Panc1 (cell line): ENCODE measurements at regions not wholly inside any gene's neighbourhood (a gene's known extent, or its start where the extent isn't known, plus 50 kb on each side); places are given as distances from the start of the nearest gene placed in this dataset.

Source experiments
- ATAC-seq: fragments of 200-7000 bp; cut with Tn5 transposase; 2 replicates; pipeline ENCODE4 v1.9.1; 2020; ENCODE audit warnings: mild to moderate bottlenecking, moderate library complexity
- BruUV-seq: library from RNA; stranded (reverse); fragments of 400-500 nt; replicated peaks from 2 replicates; lab custom pipeline; 2021; lab: Mats Ljungman, UMichigan
- CTCF ChIA-PET: fragments of 300-600 bp; sonication (Branson Sonifier 250); formaldehyde crosslinking; loops from one replicate; lab custom pipeline; 2022; ENCODE audit warnings: antibody characterized with exemption; lab: Charles Lee
- POLR2A ChIA-PET: fragments of 300-600 bp; sonication (Branson Sonifier 250); formaldehyde crosslinking; loops from one replicate; lab custom pipeline; 2022; ENCODE audit warnings: antibody characterized with exemption; lab: Charles Lee
- DNase-seq: peaks from one replicate; pipeline ENCODE4 v3.0.0-alpha.2; 2010; ENCODE audit warnings: low read depth, low spot score
- H3K27ac ChIP-seq: 2 replicates; pipeline ENCODE4 v1.5.1; 2011; ENCODE audit warnings: mild to moderate bottlenecking, low read length, inconsistent platforms
- H3K27me3 ChIP-seq: fragments of 200-500 bp; sonication (Bioruptor generic); 2 replicates; pipeline ENCODE4 v1.6.0; 2014; ENCODE audit warnings: low read length, inconsistent platforms; ENCODE audit not compliant: control insufficient read depth, insufficient read depth
- H3K36me3 ChIP-seq: fragments of 200-500 bp; sonication (Bioruptor generic); 2 replicates; pipeline ENCODE4 v1.5.1; 2014; ENCODE audit warnings: inconsistent platforms, mild to moderate bottlenecking, low read length, moderate library complexity; ENCODE audit not compliant: control insufficient read depth, insufficient read depth
- H3K4me1 ChIP-seq: 2 replicates; pipeline ENCODE4 v1.5.1; 2011; ENCODE audit warnings: inconsistent platforms, mild to moderate bottlenecking, low read length, moderate library complexity; ENCODE audit not compliant: control insufficient read depth, insufficient read depth
- H3K4me3 ChIP-seq, 2 experiments: 2 replicates each; pipeline ENCODE4 v1.5.1; 2011 to 2012; ENCODE audit warnings: low read depth in 2 of 2, low read length in 2 of 2, mild to moderate bottlenecking in 2 of 2, inconsistent platforms in 1 of 2, moderate library complexity in 1 of 2
- H3K9me3 ChIP-seq: fragments of 200-500 bp; sonication (Bioruptor generic); 2 replicates; pipeline ENCODE4 v1.5.1; 2014; ENCODE audit warnings: low read depth, mild to moderate bottlenecking, inconsistent platforms, low read length, moderate library complexity; ENCODE audit not compliant: control insufficient read depth, insufficient read depth
- CTCF ChIP-seq: fragments of 450-650 bp; IDR thresholded peaks from 2 replicates; pipeline ENCODE4 v1.5.1; 2017; ENCODE audit warnings: mild to moderate bottlenecking
- POLR2AphosphoS5 ChIP-seq: IDR thresholded peaks from 2 replicates; pipeline ENCODE4 v1.6.1; 2012; ENCODE audit warnings: mild to moderate bottlenecking, low read depth, low read length, moderate library complexity
- REST ChIP-seq, 2 experiments: IDR thresholded peaks; 2 replicates each; pipeline ENCODE4 v1.6.1; 2011 to 2012; ENCODE audit warnings: low read depth in 2 of 2, control low read depth in 1 of 2, low read length in 1 of 2, mild to moderate bottlenecking in 1 of 2, moderate library complexity in 1 of 2; ENCODE audit not compliant: insufficient read depth in 1 of 2
- SIN3A ChIP-seq: IDR thresholded peaks from 2 replicates; pipeline ENCODE4 v1.6.1; 2012; ENCODE audit warnings: low read depth, mild to moderate bottlenecking, low read length, moderate library complexity, borderline replicate concordance; ENCODE audit not compliant: insufficient read depth
- TCF7L2 ChIP-seq: IDR thresholded peaks from 2 replicates; pipeline ENCODE4 v1.6.1; 2011; ENCODE audit warnings: mild to moderate bottlenecking, low read depth, low read length, inconsistent platforms
- in situ Hi-C: cut with HindIII; loops from 2 replicates; pipeline ENCODE4 v1.10.0; 2016; ENCODE audit warnings: low sequenced_read_pairs, low pct_unique_long_range_greater_than_20kb
- intact Hi-C: fragments of 100-400 bp; cut with micrococcal nuclease; formaldehyde crosslinking; loops from one replicate; pipeline ENCODE4 v1.10.0; 2022; ENCODE audit not compliant: unreplicated experiment

GRCh38 chr13:65725006-65725405 is 1505.1 kb downstream of the PCDH9 start:
- Histone ChIP-seq H3K27ac (no peak overlapping the region), H3K4me1 (no peaks in the 10 kb centered on the region), H3K9me3 (no peaks in the 10 kb centered on the region), H3K4me3 (no peak overlapping the region), H3K36me3 (no peaks in the 10 kb centered on the region), H3K27me3 (no peaks in the 10 kb centered on the region)
- TF ChIP-seq TCF7L2, result no peak
- no peak for TF ChIP-seq REST (IDR thresholded peaks at IDR 0.05; ENCODE audit: insufficient read depth in 1 of 2, low read depth in 2 of 2, low read length in 1 of 2)
- TF ChIP-seq CTCF, result no peak
- TF ChIP-seq POLR2AphosphoS5, result no peak
- no peak for TF ChIP-seq SIN3A
- in situ Hi-C loops (no loop called here), intact Hi-C loops (no loop called here)
- POLR2A ChIA-PET, result no interaction called here
- no TSS peak for BruUV-seq
- DNase-seq (no peak), ATAC-seq (no peak)
- CTCF ChIA-PET, result no interaction called here

- POLR2A ChIA-PET, result no interaction called here
- no peak for DNase-seq
- no TSS peak for BruUV-seq
Measured at GRCh38 chr13:65724226-65724625, 1505.9 kb downstream of the PCDH9 start.

More at GRCh38 chr13:65724226-65724625, 1505.9 kb downstream of the PCDH9 start:
- Histone ChIP-seq H3K27ac (no peak overlapping the region), H3K36me3 (no peaks in the 10 kb centered on the region), H3K4me1 (no peaks in the 10 kb centered on the region), H3K27me3 (no peaks in the 10 kb centered on the region), H3K4me3 (no peak overlapping the region), H3K9me3 (no peaks in the 10 kb centered on the region)
- intact Hi-C loops (no loop called here), in situ Hi-C loops (no loop called here)
- no peak for ATAC-seq
- TF ChIP-seq CTCF (no peak), TCF7L2 (no peak), POLR2AphosphoS5 (no peak), REST (IDR thresholded peaks at IDR 0.05; ENCODE audit: insufficient read depth in 1 of 2, low read depth in 2 of 2, low read length in 1 of 2) (no peak), SIN3A (no peak)
- CTCF ChIA-PET, result no interaction called here
